HS-5 (cell line): ENCODE measurements at regions not wholly inside any gene's neighbourhood (a gene's known extent, or its start where the extent isn't known, plus 50 kb on each side); places are given as distances from the start of the nearest gene placed in this dataset.
A peak's percentile ranks its signal among the peaks of the same experiment; 100 is the strongest.
"Not testable (repeated sequence)": the region's sequence is repeated elsewhere in the genome, so short reads cannot be mapped to it uniquely, and the experiment has no call there.

ENCODE experiments used
- DNase-seq: peaks from one replicate; pipeline ENCODE4 v3.0.0-alpha.2; 2012; ENCODE audit warnings: low read depth

DNA sequence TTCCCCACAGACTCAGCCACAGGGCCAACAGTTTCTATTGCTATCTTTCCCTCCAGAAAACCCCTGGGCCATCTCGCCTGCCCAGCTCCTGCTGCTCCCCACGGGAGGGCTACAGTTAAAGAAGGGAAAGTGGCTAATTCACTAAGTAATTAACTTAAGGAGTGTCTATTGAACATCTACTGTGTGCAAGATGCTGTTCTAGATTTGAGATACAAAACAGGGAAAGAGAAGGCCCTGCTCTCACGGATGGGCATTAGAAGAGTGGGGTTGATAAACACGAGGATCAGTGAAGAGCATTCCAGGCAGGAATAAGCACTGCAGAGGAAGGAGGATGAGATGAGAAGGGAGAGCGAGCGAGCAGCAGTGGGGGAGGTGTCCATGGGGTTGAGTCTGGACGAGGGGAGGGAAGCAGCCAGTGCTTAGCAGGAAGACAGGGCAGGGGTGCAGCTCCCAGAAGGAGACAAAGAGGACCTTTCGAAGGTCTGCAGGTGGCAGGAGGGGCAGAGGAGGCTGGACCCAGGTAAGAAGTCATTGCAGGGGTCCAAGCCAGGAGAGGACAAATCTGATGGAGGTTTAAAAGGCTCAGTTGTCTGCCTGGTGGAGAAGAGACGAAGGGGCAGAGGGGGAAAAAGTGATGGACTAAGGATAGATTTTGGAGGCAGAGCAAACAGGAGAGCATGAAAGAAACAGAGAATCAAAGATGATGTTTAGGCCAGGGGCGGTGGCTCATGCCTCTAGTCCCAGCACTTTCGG, 64.7 kb downstream of the KLF15 start:
- no peak for DNase-seq

DNA sequence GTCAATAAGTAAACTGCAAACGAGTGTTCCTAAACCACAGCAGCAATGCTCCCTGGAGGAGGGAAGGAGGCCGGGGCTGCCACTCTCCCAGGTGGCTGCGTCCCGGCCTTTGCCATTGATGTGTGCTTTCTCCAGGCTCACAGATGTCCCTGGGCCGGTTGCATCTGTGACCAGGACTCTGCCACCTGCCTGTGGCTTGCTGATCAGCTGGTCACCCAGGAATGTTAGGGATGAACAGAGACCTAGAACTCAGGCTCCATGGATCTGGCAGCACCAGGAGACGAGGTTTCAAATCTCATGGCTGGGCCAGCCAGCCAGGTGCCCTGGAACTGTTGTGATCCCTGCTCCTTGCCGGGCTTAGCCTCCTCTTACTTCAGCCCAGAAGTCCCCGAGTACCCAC, 65.7 kb downstream of the KLF15 start:
- DNase-seq = no peak

DNA sequence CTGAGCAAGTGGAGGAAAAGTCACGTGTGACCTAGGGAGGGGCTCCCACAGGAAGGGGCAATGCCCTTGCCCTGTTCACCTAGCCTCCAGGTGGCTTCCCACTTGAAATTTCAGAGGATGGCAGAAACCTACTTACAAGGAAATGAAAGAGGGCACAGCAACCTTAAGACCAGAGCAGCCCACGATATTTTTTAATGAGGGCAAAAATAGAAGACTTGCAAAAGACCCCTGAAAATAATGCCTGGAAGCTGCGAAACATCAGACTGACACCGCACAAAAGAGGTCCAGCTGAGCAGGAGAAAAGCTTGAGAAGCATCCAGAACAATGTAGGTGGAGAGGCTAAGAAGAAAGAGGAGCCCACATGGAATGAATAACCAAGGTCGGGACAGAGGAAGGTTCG, 66.1 kb downstream of the KLF15 start:
- DNase-seq = no peak

DNA sequence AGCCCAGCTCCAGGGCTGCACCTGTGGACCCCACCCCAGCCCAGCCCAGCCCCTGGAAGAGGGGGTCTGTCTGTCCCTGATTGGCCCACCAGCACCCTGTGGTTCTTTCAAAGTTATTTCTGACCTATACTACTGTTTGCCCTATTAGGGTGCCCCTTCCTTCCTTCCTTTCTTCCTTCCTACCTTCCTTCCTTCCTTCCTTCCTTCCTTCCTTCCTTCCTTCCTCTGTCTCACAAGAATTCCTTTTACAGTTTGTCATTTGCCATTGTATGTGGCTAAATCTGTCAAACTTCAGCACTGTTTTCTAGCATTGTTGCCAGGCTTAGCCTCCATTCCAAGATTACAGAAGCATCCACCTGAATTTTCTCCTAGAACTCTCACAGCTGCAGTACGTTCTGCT, 66.9 kb downstream of the KLF15 start:
- DNase-seq = no peak

DNA sequence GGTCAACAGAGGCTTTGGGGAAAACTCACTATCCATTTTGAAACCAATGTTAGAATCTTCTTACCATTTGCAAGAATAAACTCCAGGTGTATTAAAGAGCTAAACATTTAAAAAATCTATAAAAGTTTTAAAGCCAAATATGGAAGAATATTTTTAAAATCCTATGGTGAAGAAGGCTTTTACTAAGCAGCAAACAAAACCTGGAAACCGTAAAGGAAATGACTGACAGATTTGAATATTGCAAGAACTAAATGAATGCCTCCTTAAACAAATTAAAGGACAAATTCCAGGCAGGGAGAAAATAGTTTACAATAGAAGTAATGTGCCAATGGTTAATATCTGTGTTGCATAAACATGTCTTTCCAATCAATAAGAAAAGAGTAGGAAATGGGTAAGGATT, 68.1 kb downstream of the KLF15 start:
- DNase-seq = no peak

DNA sequence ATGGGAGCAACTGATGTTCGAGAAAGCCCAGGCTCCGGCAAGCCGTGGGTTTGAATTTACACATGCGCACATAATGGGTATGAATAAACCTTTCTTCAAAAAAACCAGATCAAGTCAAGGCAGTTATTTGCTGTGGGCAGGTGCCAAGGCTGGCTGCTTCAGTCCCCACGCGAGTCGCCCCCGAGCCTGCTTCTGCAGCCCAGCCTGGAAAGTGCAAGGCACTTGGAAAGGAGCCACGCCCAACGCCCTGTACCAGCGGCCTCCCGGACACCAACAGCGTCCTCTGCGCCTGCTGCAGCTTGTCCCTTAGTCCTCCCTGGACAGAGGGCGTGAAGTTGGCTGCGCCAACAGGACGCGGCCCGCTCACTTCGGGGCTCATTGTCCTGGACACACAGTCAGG, 68.9 kb downstream of the KLF15 start:
- DNase-seq = no peak

DNA sequence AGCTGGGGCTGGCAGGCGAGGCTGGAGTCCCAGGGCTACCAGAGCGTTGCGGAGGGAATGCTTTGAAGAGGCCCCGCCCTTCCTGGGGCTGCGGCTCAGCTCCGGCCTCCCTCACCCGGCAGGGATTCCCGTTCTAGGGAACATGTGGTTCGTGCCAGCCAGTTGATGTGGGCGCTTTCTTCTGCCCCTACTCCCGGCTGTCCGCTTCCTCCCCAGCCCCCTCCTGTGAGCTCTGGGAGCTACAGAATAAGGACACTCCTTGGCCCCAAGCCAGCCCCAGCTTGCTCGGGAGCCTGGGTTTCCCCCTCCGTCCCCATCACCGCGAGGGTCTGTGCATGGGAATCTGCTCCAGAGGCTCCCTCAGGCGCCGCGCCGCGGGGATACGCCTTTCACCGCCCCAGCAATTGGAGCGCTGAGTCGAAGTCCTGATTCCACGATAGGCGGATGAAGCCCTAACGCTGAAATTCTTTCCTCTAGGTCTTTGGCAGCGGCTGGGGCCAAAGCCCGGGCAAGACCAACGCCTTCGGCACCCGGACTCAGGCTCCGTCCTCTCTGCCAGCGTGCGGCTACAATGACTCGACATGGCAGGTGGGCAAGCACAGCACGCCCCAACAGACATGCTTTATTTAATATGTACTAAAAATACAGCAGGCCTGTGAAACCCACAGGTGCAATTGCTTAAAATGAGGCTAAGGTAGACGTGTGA, 69.5 kb downstream of the KLF15 start:
- no peak for DNase-seq

DNA sequence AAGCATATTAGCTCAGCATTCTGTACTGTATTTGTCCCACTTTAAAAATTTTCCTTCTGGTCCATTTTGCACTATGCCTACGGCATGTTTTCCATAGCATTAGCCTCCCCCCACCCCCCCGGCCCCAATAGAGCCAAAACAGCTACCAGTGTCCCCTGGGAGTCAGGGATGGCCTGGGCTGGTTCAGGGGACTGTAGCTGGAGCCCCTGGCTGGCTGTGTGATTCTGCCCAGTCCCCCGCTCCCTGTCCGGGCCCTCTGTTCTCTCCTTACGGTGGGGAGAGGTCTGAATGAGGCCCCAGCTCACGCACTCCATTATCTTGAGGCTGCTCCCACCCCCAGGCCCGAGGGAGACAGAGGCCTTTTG, 70.1 kb downstream of the KLF15 start:
- DNase-seq = no peak

DNA sequence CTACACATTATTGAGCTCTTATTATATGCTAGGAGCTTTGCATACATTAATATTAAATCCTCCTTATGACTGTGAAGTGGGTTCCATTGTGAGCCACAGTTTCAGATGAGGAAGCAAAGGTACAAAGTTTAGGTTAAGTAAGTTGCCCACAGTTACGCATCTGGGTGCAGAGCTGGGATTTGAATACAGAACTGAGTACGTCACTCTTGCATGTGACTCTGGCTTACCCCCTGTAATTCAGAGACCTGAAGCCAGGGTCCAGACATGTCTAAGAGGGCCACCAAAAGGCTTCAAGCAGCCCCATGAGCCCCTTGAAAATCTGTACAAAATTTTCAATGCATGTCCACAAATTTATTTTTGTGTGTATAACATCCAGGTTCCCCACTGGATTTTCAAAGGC, 71.8 kb downstream of the KLF15 start:
- DNase-seq = no peak

DNA sequence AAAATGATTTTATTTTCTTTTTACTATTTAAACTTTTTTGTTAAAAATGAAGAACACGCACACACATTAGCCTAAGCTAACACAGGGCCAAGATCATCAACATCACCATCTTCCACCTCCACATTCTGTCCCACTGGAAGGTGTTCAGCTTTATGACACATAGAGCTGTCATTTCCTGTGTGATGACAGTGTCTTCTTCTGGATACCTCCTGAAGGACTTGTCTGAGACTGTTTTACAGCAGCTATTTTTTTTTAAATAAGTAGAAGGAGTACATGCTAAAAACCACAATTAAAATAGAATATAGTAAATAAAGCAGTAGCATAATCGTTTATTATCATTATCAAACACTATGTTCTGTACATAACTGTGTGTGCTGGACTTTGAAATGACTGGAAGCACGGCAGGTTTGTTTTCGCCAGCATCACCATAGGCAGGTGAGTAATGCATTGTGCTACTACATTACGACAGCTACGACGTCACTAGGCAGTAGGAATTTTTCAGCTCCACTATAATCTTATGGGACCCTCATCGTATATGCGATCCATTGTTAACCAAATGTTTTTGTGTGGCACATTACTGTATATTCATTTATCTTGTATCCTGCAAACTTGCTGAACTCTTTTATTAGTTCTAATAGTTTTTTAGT, 72.8 kb downstream of the KLF15 start:
- DNase-seq = no peak

DNA sequence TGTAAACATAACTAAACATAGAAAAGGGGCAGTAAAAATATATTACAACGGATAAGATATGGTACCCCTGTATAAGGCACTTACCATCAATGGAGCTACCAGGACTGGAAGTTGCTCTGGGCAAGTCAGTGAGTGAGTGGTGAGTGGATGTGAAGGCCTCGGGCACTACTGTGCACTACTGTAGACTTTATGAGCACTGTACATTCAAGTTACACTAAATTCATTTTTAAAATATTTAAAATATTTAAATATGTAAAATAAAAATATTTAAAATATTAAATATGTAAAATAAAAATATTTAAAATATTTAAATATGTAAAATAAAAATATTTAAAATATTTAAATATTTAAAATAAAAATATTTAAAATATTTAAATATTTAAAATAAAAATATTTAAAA, 73.6 kb downstream of the KLF15 start:
- DNase-seq = not testable (repeated sequence)

DNA sequence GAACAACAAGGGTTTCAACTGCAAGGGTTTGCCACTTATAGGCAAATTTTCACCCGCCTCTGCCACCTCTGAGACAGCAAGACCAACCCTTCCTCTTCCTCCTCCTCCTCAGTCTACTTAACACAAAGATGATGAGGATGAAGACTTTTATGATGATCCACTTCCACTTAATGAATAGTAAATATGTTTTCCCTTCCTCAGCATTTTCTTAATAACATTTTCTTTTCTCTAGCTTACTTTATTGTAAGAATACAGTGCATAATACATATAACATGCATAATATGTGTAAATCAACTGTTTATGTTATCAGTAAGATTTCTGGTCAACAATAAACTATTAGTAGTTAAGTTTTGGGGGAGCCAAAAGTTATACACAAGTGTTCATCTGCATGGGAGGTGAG, 77.4 kb downstream of the KLF15 start:
- DNase-seq = no peak

DNA sequence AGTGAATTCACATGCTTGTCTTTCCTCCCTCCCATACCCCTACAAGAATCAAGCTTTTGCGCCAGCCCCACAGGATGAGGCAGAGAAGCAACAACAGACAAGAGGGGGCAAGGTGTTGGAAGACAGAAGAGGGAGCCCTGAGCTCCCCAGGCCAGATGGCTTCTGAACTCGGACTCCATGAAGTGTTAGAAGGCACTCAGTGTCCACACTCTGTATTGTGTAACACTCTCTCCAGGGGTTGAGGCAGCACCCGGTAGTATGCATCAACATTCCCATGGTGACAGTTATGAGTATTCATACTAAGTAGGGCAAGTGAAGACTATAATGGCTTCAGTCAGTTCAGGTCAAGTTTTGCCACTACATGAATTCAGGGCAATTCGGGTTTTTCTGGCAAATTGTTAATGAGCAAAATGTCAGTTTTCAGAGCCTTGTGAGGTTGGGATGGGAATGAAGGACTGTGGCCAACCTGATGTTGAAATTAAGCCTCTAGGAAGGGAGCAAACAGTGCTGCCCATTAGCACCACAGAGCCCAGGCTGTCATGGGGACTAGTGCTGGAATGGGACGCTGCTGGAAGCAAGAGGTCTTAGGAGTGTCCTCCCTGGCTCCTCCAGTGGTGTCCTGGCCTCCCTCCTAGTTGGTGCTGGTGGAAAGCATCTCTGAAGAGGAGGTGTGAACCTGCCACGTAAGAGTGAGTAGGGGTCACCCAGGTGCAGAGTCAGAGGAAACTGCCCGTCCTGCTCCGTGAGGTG, 79.4 kb downstream of the KLF15 start:
- DNase-seq = no peak

DNA sequence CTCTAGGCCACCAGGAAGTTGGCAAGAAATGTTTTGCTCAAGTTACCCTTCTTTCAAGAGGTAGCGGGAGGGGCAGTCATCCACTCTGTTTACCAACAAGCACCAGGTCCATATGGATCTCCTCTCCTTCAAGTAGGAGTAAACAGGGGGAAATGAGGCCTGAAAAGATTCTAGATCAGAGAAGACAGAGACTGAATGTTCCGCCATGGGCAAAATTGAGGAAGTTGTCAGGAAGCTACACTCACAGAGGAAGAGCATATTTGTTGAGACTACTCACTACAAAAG, 81.6 kb downstream of the KLF15 start:
- no peak for DNase-seq

DNA sequence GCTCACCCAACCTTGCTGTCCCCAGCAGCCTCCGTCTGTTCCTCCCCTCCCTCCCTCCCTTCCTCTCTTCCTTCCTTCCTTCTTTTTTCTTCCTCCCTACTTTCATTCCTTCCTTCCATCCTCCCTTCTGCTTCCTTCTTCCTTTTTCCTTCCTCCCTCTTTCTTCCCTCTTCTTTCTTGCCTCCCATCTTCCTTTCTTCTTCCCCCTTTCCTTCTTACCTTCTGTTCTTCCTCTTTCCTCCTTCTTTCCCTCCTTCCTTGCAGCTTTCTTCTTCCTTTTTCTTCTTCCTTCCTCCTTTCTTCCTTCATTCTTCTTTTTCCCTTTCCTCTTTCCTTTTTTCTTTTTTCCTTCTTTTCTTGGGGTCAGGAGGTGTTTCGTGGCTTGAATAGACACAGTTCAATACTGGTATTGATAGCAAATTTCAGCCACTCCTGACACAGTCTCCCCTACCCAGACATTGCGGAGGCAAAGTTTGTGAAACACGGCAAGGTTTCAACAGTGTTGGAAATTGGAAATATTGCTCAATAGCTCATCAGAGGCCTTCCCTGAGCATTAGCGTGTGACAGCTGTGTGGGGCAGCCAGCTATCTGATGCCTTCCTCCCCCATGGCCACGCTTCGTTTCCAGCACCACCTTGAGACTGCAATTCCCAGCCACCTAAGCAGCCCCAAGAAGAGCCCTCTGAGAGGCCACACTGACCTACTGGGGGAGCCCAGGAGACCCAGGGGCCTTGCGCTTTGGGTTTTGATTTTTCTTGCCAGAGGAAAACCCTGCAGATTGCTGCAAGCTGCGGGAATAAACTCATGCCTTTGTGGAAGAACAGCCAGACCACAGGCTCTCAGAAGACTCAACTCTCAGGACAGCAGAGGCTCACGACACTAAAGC, 82.2 kb downstream of the KLF15 start:
- DNase-seq = no peak

DNA sequence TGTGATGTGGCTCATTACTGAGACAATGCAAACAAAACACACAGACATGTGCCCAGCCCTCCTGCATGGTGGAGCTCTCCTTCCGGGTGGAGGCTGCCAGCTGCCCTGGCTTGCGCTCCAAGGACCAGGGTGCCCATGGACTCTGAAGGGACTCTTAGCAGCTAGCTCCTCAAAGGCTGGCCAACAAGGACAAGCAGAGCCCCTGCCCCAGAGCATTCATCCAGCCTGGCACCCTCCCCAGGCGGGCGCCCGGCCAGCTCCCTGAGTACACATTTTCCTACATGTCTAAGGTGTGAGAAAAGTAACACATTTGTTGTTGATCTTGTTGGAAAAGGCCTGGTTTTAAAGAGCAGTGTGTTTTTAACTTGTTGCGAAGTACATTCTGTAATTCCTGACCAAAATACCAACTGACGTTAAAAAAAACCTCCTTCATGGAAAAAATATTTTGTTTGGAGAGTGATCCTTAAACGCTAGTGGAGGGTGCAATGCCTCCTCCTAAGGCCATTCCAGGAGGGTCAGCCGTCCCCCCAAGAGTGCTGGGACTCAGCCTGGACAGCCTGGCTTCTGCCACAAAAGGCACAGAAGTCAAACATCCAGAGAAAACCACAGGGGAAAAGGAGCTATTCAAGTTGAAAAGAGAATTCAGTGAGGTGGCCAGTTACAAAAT, 86.9 kb downstream of the KLF15 start:
- DNase-seq = no peak

DNA sequence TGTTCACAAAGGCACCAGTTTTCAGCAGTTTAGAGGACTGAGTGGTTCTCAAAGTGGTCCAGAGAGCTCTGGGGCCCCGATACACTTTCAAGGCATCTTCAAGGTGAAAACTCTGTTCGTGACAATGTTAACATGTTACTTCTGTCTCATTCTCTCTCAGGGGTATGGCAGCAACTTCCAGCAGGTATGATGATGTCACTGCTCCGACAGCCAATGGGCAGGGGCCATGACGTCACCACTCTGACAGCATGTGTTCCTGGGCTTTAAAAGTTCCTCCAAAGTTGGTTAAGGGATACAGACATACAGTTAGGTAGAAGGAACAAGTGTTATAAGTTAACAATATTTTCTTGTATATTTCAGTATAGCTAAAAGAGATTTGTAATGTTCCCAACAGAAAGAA, 87.9 kb downstream of the KLF15 start:
- no peak for DNase-seq

DNA sequence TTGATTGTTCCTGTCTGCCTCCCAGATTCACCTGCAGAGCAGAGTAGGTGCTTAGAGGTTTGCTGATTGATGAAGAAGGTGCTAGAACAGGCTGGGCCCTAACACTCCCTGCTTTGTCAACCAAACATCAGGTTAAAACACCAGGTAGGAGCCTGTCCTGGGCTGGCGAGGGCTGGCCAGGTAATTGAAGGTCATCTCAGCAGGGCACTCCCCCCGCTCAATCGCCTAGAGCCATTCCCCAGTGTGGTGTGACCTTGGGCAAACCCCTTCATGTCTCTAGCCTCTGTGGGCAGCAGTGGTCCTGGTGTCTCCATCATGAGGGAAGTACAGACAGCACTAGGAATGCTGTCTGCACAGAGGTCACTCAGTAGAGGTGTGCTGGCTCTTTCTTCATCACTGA, 88.3 kb downstream of the KLF15 start:
- DNase-seq = no peak

DNA sequence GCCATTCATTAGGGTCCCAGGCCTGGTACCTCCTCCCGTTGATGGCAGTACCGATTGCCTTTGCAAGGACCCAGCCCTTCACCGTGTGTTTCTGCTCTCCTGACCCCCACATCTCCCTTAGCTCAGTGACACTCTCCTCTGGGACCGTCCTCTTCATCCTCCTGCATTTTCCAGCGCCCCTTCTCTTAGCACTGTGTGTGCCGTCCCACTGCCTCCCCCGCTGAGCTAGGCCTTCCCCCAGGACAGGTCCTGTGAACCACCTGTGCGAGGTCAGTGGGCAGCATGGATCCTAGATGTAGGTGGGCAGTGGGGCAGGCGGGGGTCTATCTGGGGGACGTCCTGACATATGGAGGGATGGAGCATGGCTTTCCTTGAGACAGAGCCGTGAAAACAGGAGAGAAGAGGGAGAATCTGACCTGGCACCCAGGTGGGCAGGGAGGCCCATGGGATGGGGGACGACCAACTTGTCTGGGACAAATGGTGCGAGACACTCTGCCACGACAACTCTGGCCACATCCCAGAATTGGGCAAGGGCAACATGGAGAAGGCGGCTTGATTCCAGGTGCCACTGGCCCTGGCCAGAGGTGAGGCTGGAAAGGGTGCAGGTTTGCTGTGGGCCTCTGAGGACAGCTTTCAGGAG, 87.7 kb upstream of the ALDH1L1 start:
- DNase-seq = no peak

DNA sequence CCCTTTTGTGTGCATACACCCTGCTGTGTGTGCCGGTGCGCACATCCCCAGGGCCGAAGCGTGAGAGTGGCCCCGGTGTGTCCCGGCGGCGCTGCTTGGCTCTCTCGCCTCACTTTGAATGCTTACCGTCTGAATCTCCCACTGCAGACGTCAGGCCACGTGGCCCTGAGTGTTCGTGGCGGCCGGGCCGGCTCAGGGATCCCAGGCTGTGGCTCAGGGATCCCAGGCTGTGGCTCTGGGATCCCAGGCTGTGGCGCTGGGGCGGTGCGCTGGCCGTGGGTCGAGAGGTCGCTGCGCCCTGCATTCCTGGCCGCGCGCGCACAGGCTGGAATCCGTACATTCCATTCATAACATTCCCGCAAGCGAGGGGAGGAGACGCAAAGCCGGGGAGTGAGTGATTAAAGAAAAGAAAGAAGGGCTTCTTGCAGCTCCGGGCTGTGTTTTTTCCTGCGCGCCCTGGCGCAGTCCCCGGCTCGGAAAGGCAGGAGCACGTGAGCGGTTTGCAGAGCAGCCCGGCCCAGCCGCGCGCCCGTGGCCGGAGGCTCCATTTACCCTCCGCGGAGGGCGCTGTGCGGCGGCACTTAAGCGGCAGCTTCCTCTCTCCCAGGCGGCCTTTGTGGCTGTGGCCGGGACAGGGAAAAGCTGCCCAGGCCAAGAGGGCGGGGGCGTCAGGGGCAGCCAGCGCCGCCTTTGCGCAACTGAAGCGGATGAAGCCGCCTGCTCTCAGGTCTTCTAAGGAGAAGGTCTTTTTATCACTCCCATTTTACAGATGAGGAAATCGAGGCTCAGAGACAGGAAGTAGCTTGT, 87.0 kb upstream of the ALDH1L1 start:
- peak; percentile 59 for DNase-seq
